Heart left ventricle (tissue), 13 donors: ENCODE measurements at regions not wholly inside any gene's neighbourhood (a gene's known extent, or its start where the extent isn't known, plus 50 kb on each side); places are given as distances from the start of the nearest gene placed in this dataset.

Source experiments
- POLR2A ChIP-seq, 2 donors: fragments of 450-650 bp; IDR thresholded peaks; one replicate each; pipeline ENCODE4 v1.6.1; 2017; ENCODE audit warnings: antibody characterized with exemption in 2 of 2, mild to moderate bottlenecking in 2 of 2, moderate library complexity in 2 of 2
- TF ChIP-seq, protein P1 (sequence below), 12 donors: fragments of 200-600 bp; sonication (generic) in 4 of 12; IDR thresholded peaks; one replicate each; pipeline versions ENCODE4 v1.5.0 to v1.8.0; 2018 to 2022; ENCODE audit warnings: antibody characterized with exemption in 12 of 12, mild to moderate bottlenecking in 5 of 12
- donor health status: ischemic (EF 13 %, LVEDD 7.1; RV severe dilation, severe dysfunction).
- donor health status: DM: no; HTN: yes; CAD: no.
- donor health status: DM: no; HTN: no; CAD: no.
- donor health status: ischemic (EF 25% LVEDD 6.9; RV normal size, moderate dysfunction).
- donor health status: ischemic (EF 25% LVEDD 5.7; RV mildly dilated, moderate dysfunction).
- donor health status: ischemic (EF 35%, LVEDD 5.7; RV mildly dilated, moderate dysfunction).
- donor health status: nonischemic (EF 11% LVEDD 7.7; RV severe dilation, severe dysfunction).
- donor health status: DM: yes; HTN: yes; CAD: no.
- donor health status: PGD.
- donor health status: ischemic (EF 29% LVEDD 5.4; RV normal size, mild dysfunction).
- donor health status: nonischemic (EF 23%, LVEDD 6.1; RV moderate dilation, normal function).

DNA sequence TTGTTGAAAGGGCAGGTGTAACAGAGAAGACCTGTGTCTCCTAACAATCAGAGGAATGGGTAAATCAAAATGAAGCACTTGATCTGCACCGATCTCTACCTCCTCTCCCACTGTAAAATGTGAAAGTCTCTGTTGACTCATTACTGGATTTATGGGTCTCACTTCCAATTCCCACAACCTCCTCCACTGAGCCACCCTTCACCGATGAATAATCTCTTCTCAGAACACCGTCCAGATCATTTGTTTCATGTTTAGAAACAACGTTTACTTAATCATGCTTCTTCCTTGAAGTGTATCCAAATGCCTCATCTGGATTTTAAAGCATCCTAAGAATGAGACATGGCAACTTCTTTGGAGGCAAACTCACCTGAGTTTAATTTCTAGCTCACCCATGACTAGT lies 643.6 kb downstream of the ETS1 start:
- TF ChIP-seq, protein P1, sequence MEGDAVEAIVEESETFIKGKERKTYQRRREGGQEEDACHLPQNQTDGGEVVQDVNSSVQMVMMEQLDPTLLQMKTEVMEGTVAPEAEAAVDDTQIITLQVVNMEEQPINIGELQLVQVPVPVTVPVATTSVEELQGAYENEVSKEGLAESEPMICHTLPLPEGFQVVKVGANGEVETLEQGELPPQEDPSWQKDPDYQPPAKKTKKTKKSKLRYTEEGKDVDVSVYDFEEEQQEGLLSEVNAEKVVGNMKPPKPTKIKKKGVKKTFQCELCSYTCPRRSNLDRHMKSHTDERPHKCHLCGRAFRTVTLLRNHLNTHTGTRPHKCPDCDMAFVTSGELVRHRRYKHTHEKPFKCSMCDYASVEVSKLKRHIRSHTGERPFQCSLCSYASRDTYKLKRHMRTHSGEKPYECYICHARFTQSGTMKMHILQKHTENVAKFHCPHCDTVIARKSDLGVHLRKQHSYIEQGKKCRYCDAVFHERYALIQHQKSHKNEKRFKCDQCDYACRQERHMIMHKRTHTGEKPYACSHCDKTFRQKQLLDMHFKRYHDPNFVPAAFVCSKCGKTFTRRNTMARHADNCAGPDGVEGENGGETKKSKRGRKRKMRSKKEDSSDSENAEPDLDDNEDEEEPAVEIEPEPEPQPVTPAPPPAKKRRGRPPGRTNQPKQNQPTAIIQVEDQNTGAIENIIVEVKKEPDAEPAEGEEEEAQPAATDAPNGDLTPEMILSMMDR (IDR thresholded peaks at IDR 0.05): no peak
- TF ChIP-seq POLR2A (IDR thresholded peaks at IDR 0.05): no peak
